ENCODE measurements at regions not wholly inside any gene's neighbourhood (a gene's known extent, or its start where the extent isn't known, plus 50 kb on each side); places are given as distances from the start of the nearest gene placed in this dataset.

- no peak for TF ChIP-seq CTCF (IDR thresholded peaks at IDR 0.05; ENCODE audit: low read depth, low read length, poor library complexity, severe bottlenecking)
- no peak for TF ChIP-seq EZH2phosphoT487 (IDR thresholded peaks at IDR 0.05; ENCODE audit: borderline replicate concordance, low read length)
Observed at GRCh38 chr12:58421990-58422389, 480.6 kb downstream of the ATP23 start.

Measured in DOHH2 (cell line).